ENCODE measurements at regions not wholly inside any gene's neighbourhood (a gene's known extent, or its start where the extent isn't known, plus 50 kb on each side); places are given as distances from the start of the nearest gene placed in this dataset.

DNA sequence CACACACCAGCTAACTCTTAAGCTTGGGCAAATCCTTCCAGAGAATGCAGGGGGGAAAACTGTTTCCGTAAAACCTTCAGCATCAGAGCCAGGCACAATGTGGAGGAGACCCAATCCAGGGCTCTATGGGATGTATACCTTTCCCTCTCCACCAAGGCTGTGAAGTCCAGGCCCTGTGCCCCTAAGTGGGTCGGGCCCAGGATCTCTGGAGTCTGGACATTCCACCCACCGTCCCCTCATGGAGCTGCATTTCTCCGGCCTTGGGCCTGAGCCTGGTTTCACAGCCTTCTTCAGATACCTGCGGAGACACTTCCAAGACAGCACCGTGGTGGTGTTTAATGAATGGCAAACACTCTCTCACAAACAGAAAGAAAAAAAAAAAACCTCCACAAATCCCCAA, 186.2 kb downstream of the URI1 start:
- 93% methylated on average over 6 of the region's 6 CpGs for WGBS

DNA sequence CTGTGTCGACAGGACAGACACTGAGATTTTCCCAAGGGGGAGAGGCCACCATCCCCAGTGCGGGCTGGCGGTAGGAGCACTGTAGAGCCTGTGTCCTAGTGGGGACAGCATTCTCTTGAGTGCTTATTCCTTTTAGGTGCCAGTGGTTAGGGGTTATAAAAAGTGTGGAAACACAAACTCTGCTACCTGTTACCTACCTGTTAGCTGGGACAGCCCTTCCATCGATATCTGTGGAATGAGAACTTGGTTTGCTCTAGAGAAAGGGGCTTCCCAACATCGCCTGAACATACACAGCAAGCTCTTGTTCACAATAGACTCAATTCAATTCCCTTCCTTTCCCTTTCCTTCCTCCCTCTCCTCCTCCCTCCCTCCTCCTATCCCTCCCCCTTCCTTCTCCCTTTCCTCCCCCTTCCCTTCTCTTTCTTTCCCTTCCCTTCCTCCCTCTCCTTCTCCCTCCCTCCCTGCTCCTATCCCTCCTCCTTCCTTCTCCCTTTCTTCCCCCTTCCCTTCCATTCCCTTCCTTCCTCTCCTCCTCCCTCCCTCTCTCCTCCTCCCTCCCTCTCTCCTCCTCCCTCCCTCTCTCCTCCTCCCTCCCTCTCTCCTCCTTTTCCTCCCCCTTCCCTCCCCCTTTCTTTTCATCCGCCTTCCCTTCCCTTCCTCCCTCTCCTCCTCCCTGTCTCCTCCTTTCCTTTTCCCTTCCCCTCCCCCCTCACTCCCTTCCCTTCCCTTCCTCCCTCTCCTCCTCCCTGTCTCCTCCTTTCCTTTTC, 188.5 kb downstream of the URI1 start:
- Histone ChIP-seq H3K36me3 (ENCODE audit: control insufficient read depth in 2 of 2, insufficient read depth in 2 of 2, low read length in 1 of 2) (no peaks in the 10 kb centered on the region), H3K4me3 (ENCODE audit: low read length in 2 of 2) (no peak overlapping the region), H3K4me1 (ENCODE audit: control insufficient read depth in 2 of 2, insufficient read depth in 2 of 2, low read length in 2 of 2) (no peaks in the 10 kb centered on the region), H3K27ac (ENCODE audit: low read depth in 1 of 2, low read length in 1 of 2) (no peak overlapping the region), H3K9me3 (ENCODE audit: control insufficient read depth in 2 of 2, insufficient read depth in 1 of 2, low read length in 1 of 2) (no peaks in the 10 kb centered on the region), H3K27me3 (ENCODE audit: control insufficient read depth in 2 of 2, insufficient read depth in 1 of 2, low read length in 1 of 2) (no peaks in the 10 kb centered on the region)
- no peak for DNase-seq (ENCODE audit: low read depth in 6 of 9, low spot score in 9 of 9)
- 86% methylated on average over 6 of the region's 6 CpGs for WGBS

More for the DNA sequence above, 186.2 kb downstream of the URI1 start:
- H3K27ac ChIP-seq (ENCODE audit: low read depth in 1 of 2, low read length in 1 of 2), result no peak overlapping the region
- no peaks in the 10 kb centered on the region for H3K36me3 ChIP-seq (ENCODE audit: control insufficient read depth in 2 of 2, insufficient read depth in 2 of 2, low read length in 1 of 2)
- H3K4me1 ChIP-seq (ENCODE audit: control insufficient read depth in 2 of 2, insufficient read depth in 2 of 2, low read length in 2 of 2), result no peaks in the 10 kb centered on the region
- DNase-seq (ENCODE audit: low read depth in 6 of 9, low spot score in 9 of 9), result no peak
- H3K4me3 ChIP-seq (ENCODE audit: low read length in 2 of 2), result no peak overlapping the region
- no peaks in the 10 kb centered on the region for H3K9me3 ChIP-seq (ENCODE audit: control insufficient read depth in 2 of 2, insufficient read depth in 1 of 2, low read length in 1 of 2)
- H3K27me3 ChIP-seq (ENCODE audit: control insufficient read depth in 2 of 2, insufficient read depth in 1 of 2, low read length in 1 of 2), result no peaks in the 10 kb centered on the region

DNA sequence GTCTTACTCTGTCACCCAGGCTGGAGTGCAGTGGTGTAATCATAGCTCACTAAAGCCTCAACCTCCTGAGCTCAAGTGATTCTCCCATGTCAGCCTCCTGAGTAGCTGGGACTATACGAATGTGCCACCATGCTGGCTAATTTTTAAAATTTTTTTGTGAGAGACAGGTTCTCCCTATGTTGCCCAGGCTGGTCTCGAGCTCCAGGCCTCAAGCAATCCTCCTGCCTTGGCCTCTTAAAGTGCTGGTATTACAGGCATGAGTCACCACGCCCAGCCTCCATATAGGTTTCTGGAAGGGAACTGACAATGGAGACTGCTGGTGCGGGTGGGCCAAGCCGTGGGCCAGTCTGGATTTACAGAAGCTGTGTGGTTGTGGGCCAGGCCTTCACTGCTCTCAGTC, 189.2 kb downstream of the URI1 start:
- Histone ChIP-seq H3K36me3 (ENCODE audit: control insufficient read depth in 2 of 2, insufficient read depth in 2 of 2, low read length in 1 of 2) (no peaks in the 10 kb centered on the region), H3K4me3 (ENCODE audit: low read length in 2 of 2) (no peak overlapping the region), H3K27ac (ENCODE audit: low read depth in 1 of 2, low read length in 1 of 2) (no peak overlapping the region), H3K4me1 (ENCODE audit: control insufficient read depth in 2 of 2, insufficient read depth in 2 of 2, low read length in 2 of 2) (no peaks in the 10 kb centered on the region), H3K27me3 (ENCODE audit: control insufficient read depth in 2 of 2, insufficient read depth in 1 of 2, low read length in 1 of 2) (no peaks in the 10 kb centered on the region), H3K9me3 (ENCODE audit: control insufficient read depth in 2 of 2, insufficient read depth in 1 of 2, low read length in 1 of 2) (no peaks in the 10 kb centered on the region)
- DNase-seq (ENCODE audit: low read depth in 6 of 9, low spot score in 9 of 9), result no peak
- WGBS, result 92% methylated on average over 5 of the region's 5 CpGs

DNA sequence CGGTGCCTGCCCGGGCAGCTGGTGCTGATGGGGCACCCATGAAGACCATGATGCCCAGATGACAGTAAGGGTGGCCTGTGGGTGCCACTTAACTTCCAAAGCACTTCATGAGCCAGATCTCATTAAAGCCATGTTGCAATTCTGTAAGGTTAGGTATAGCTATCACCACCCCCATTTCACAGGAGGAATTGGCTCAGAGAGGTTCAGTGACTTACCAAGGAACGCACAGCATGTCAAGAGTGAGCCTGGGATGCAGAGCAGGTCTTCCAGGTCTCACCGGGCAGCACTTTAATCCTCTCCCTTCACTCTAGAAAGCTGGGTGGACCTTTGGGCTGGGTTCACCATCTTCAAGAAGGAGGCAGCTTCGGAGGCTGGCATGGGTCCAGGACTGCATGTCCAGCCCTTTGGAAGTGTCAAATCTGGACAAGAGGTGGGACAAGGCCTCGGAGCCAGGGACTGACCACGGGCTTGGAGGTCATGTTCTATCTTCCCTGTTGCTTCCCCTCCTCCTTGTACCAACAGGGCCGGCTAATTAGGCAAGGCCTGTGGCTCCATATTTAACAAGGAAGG, 189.8 kb downstream of the URI1 start:
- H3K9me3 ChIP-seq (ENCODE audit: control insufficient read depth in 2 of 2, insufficient read depth in 1 of 2, low read length in 1 of 2), result no peaks in the 10 kb centered on the region
- H3K4me3 ChIP-seq (ENCODE audit: low read length in 2 of 2), result no peak overlapping the region
- 91% methylated on average over 8 of the region's 8 CpGs for WGBS
- no peaks in the 10 kb centered on the region for H3K4me1 ChIP-seq (ENCODE audit: control insufficient read depth in 2 of 2, insufficient read depth in 2 of 2, low read length in 2 of 2)
- H3K27me3 ChIP-seq (ENCODE audit: control insufficient read depth in 2 of 2, insufficient read depth in 1 of 2, low read length in 1 of 2), result no peaks in the 10 kb centered on the region
- H3K36me3 ChIP-seq (ENCODE audit: control insufficient read depth in 2 of 2, insufficient read depth in 2 of 2, low read length in 1 of 2), result no peaks in the 10 kb centered on the region
- no peak for DNase-seq (ENCODE audit: low read depth in 6 of 9, low spot score in 9 of 9)
- H3K27ac ChIP-seq (ENCODE audit: low read depth in 1 of 2, low read length in 1 of 2), result no peak overlapping the region

DNA sequence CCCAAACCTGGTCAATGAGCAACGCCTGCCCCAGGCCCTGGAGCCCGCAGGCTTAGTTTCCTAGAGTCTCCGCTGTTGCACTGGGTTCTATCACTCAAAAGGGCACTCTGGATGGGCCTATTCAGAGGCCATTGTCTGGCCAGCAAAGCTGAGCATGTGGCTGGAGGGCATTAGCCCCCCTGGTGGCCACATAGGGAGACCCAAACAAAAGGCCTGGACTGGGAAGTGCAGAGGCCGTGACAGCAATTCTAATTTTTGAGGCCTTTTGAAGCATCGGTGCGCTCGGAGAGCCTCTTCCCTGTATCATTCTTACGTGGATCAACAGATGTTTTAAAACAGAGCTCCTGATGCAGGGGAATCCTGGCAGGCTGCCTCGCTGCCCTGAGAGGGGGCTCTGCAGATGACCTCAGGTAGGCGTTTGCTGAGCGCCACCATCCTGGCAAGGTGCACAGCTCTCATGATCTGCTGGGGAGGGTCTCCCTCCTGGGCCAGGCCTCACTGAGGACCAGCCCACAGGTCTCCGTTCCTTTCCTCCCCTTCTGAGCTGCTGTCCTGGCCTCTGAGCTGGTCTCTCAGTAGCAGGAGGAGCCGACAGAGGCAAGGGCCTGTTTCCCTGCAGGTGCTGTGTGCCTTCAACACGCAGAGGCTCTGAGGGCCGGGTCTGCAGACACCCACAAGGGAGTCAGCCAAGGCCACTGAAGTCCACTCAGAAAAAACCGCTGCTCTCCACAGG, 190.5 kb downstream of the URI1 start:
- DNase-seq (ENCODE audit: low read depth in 6 of 9, low spot score in 9 of 9), result no peak
- no peak overlapping the region for H3K27ac ChIP-seq (ENCODE audit: low read depth in 1 of 2, low read length in 1 of 2)
- H3K36me3 ChIP-seq (ENCODE audit: control insufficient read depth in 2 of 2, insufficient read depth in 2 of 2, low read length in 1 of 2), result no peaks in the 10 kb centered on the region
- H3K4me3 ChIP-seq (ENCODE audit: low read length in 2 of 2), result no peak overlapping the region
- WGBS, result 96% methylated on average over 16 of the region's 16 CpGs
- H3K4me1 ChIP-seq (ENCODE audit: control insufficient read depth in 2 of 2, insufficient read depth in 2 of 2, low read length in 2 of 2), result no peaks in the 10 kb centered on the region
- no peaks in the 10 kb centered on the region for H3K27me3 ChIP-seq (ENCODE audit: control insufficient read depth in 2 of 2, insufficient read depth in 1 of 2, low read length in 1 of 2)
- H3K9me3 ChIP-seq (ENCODE audit: control insufficient read depth in 2 of 2, insufficient read depth in 1 of 2, low read length in 1 of 2), result no peaks in the 10 kb centered on the region

DNA sequence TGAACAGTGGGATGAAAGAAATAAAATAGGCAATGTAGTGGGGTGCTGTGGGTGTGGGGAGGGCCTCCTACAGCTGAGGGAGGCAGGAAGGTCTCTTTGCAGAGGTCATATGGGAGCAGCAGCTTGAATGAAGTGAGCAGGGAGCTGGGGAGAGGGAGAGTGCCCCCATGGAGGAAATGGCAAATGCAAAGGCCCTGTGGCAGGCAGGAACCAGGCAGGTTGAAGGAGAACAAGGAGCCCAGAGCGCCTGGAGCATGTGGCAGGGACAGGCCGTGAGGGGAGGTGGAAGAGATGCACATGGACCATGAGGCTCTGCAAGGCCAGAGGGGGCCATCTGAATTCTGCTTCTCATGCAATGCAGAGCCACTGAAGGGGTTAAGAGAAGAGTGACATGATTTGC, 191.8 kb downstream of the URI1 start:
- Histone ChIP-seq H3K9me3 (ENCODE audit: control insufficient read depth in 2 of 2, insufficient read depth in 1 of 2, low read length in 1 of 2) (no peaks in the 10 kb centered on the region), H3K4me3 (ENCODE audit: low read length in 2 of 2) (no peak overlapping the region), H3K36me3 (ENCODE audit: control insufficient read depth in 2 of 2, insufficient read depth in 2 of 2, low read length in 1 of 2) (no peaks in the 10 kb centered on the region), H3K27ac (ENCODE audit: low read depth in 1 of 2, low read length in 1 of 2) (no peak overlapping the region), H3K4me1 (ENCODE audit: control insufficient read depth in 2 of 2, insufficient read depth in 2 of 2, low read length in 2 of 2) (no peaks in the 10 kb centered on the region), H3K27me3 (ENCODE audit: control insufficient read depth in 2 of 2, insufficient read depth in 1 of 2, low read length in 1 of 2) (no peaks in the 10 kb centered on the region)
- no peak for DNase-seq (ENCODE audit: low read depth in 6 of 9, low spot score in 9 of 9)
- 92% methylated on average over 2 of the region's 2 CpGs for WGBS

DNA sequence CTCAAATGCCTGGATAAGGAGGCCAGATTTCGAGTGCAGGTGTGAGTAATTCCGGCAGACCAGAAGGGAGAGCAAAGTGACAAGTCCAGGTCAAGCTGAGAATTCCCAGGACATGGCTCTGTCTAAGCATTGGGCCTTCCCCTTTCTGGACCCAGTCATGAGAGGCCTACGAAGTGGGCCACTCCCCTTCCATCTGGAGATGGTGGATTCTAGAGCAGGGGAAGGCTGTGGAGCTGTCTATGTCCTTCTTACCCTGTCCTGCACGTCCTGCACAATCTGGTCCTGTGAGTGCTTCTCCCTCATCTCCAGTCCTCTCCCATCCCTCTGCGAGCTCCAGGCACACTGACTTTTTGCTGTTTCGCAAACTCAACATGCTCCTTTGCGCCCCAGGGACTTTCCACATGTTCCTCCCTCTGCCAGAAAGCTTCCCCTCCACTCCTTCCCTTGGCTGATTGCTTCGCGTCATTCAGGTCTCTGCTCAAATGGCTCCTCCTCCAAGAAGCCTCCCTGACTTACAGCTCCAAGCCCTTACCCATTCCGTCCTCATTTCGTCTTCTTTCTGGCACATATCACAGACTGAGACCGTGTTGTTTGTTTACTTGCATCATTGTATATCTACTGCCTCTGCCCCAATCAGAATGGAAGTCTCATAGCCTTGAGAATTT, 193.2 kb downstream of the URI1 start:
- DNase-seq (ENCODE audit: low read depth in 6 of 9, low spot score in 9 of 9), result no peak
- Histone ChIP-seq H3K9me3 (ENCODE audit: control insufficient read depth in 2 of 2, insufficient read depth in 1 of 2, low read length in 1 of 2) (no peaks in the 10 kb centered on the region), H3K4me3 (ENCODE audit: low read length in 2 of 2) (no peak overlapping the region), H3K27ac (ENCODE audit: low read depth in 1 of 2, low read length in 1 of 2) (no peak overlapping the region), H3K4me1 (ENCODE audit: control insufficient read depth in 2 of 2, insufficient read depth in 2 of 2, low read length in 2 of 2) (no peaks in the 10 kb centered on the region), H3K36me3 (ENCODE audit: control insufficient read depth in 2 of 2, insufficient read depth in 2 of 2, low read length in 1 of 2) (no peaks in the 10 kb centered on the region), H3K27me3 (ENCODE audit: control insufficient read depth in 2 of 2, insufficient read depth in 1 of 2, low read length in 1 of 2) (no peaks in the 10 kb centered on the region)
- WGBS, result 91% methylated on average over 12 of the region's 12 CpGs

DNA sequence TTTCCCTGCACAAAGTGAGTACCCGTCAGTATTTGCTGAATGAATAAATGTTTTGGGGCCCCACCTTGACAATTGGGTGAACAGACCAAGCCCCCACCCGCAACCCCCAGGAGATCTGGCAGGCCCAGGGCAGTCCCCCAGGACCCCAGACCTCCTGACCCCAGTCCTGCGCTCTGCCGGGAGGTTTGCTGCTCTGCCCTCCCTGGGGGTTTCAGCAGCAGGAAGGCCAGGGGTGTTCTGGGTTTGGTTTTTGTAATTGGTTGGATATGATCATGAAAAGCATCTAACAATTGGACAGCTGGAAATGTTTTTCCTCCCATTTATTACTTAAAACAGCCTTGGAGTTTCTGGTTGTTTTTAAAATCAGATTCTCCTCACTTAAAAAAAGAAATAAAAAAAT, 193.8 kb downstream of the URI1 start:
- 93% methylated on average over 4 of the region's 4 CpGs for WGBS
- Histone ChIP-seq H3K27ac (ENCODE audit: low read depth in 1 of 2, low read length in 1 of 2) (no peak overlapping the region), H3K4me3 (ENCODE audit: low read length in 2 of 2) (no peak overlapping the region), H3K27me3 (ENCODE audit: control insufficient read depth in 2 of 2, insufficient read depth in 1 of 2, low read length in 1 of 2) (no peaks in the 10 kb centered on the region), H3K9me3 (ENCODE audit: control insufficient read depth in 2 of 2, insufficient read depth in 1 of 2, low read length in 1 of 2) (no peaks in the 10 kb centered on the region), H3K4me1 (ENCODE audit: control insufficient read depth in 2 of 2, insufficient read depth in 2 of 2, low read length in 2 of 2) (no peaks in the 10 kb centered on the region), H3K36me3 (ENCODE audit: control insufficient read depth in 2 of 2, insufficient read depth in 2 of 2, low read length in 1 of 2) (no peaks in the 10 kb centered on the region)
- no peak for DNase-seq (ENCODE audit: low read depth in 6 of 9, low spot score in 9 of 9)

DNA sequence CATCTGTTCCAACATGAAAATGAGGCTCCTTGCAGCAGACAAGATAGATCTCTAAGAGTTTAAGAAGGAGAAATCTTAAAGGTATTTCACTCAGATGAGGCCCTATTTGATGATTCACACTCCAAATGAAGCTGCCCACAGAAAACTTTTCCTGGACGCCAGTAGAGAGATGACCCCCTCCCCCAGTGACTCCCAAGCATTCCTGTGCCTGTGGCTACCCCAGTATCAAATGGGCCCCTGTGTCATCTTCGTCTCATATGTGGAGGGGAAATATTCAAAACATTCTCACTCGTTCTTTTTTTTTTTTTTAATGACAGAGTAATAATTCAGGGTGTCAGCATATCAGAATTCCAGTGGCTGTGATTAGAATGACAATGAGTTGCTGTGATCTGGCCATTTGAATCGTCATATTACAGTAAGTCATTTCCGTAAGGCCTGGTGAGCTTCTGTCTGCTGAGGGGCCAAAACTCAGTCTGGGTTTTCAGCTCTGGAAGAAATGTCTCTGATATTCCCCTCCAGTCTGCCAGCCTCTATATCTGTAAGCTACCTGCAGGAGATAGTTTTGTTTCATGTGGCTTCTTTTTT, 194.7 kb downstream of the URI1 start:
- no peak for DNase-seq (ENCODE audit: low read depth in 6 of 9, low spot score in 9 of 9)
- Histone ChIP-seq H3K9me3 (ENCODE audit: control insufficient read depth in 2 of 2, insufficient read depth in 1 of 2, low read length in 1 of 2) (no peaks in the 10 kb centered on the region), H3K27me3 (ENCODE audit: control insufficient read depth in 2 of 2, insufficient read depth in 1 of 2, low read length in 1 of 2) (no peaks in the 10 kb centered on the region), H3K27ac (ENCODE audit: low read depth in 1 of 2, low read length in 1 of 2) (no peak overlapping the region), H3K4me3 (ENCODE audit: low read length in 2 of 2) (no peak overlapping the region), H3K4me1 (ENCODE audit: control insufficient read depth in 2 of 2, insufficient read depth in 2 of 2, low read length in 2 of 2) (no peaks in the 10 kb centered on the region), H3K36me3 (ENCODE audit: control insufficient read depth in 2 of 2, insufficient read depth in 2 of 2, low read length in 1 of 2) (no peaks in the 10 kb centered on the region)
- WGBS, result 89% methylated on average over 5 of the region's 5 CpGs

All from thymus (tissue), 11 donors.